H1 (cell line): ENCODE measurements at regions not wholly inside any gene's neighbourhood (a gene's known extent, or its start where the extent isn't known, plus 50 kb on each side); places are given as distances from the start of the nearest gene placed in this dataset.

Experiments used
- ASH2L ChIP-seq: fragments of 200-600, 300-600 bp; sonication (generic); IDR thresholded peaks from one replicate; pipeline ENCODE4 v1.7.1; 2017; ENCODE audit warnings: low read length
- CBX5 ChIP-seq: fragments of 300-800, 300-1000 bp; sonication (generic); IDR thresholded peaks from 2 replicates; pipeline ENCODE4 v1.7.1; 2016; ENCODE audit warnings: antibody characterized with exemption, low read length, low read depth
- EP300 ChIP-seq, 2 experiments: IDR thresholded peaks; 1 replicate in 1 of 2; 2 replicates in 1 of 2; pipeline ENCODE4 v1.6.1; 2011 to 2012; ENCODE audit warnings: low read depth in 2 of 2, low read length in 2 of 2, mild to moderate bottlenecking in 2 of 2, borderline replicate concordance in 1 of 2, inconsistent platforms in 1 of 2, moderate library complexity in 1 of 2
- EZH2 ChIP-seq: fragments of 200-600 bp; sonication (generic); IDR thresholded peaks from 2 replicates; pipeline ENCODE4 v1.7.1; 2012; ENCODE audit warnings: low read depth, mild to moderate bottlenecking, moderate library complexity, low read length, inconsistent platforms; ENCODE audit not compliant: severe bottlenecking
- KDM1A ChIP-seq: fragments of 200-600, 300-600 bp; sonication (generic); IDR thresholded peaks from 2 replicates; pipeline ENCODE4 v1.7.1; 2016; ENCODE audit warnings: mild to moderate bottlenecking, low read length, borderline replicate concordance
- NRF1 ChIP-seq: IDR thresholded peaks from 2 replicates; pipeline ENCODE4 v1.6.1; 2011; ENCODE audit warnings: mild to moderate bottlenecking, low read depth, low read length, improper control_type of control experiment
- POLR2A ChIP-seq, 2 experiments: IDR thresholded peaks; 1 replicate in 1 of 2; 2 replicates in 1 of 2; pipeline ENCODE4 v1.6.1; 2011; ENCODE audit warnings: low read depth in 2 of 2, low read length in 2 of 2, mild to moderate bottlenecking in 2 of 2; ENCODE audit errors: control extremely low read depth in 1 of 2
- POLR2AphosphoS5 ChIP-seq: IDR thresholded peaks from 2 replicates; pipeline ENCODE4 v1.6.1; 2011; ENCODE audit warnings: low read depth, low read length
- RNF2 ChIP-seq: fragments of 200-900, 300-1000 bp; sonication (generic); IDR thresholded peaks from 2 replicates; pipeline ENCODE4 v1.7.1; 2016; ENCODE audit warnings: borderline replicate concordance, low read depth, mild to moderate bottlenecking, antibody characterized with exemption, low read length; ENCODE audit not compliant: poor library complexity, severe bottlenecking; ENCODE audit errors: missing control alignments
- SP2 ChIP-seq: IDR thresholded peaks from 2 replicates; pipeline ENCODE4 v1.6.1; 2012; ENCODE audit warnings: mild to moderate bottlenecking, low read length, inconsistent platforms
- TAF1 ChIP-seq: IDR thresholded peaks from 2 replicates; pipeline ENCODE4 v1.6.1; 2011; ENCODE audit warnings: mild to moderate bottlenecking, low read depth, low read length
- TF ChIP-seq, protein P1 (sequence below), 3 experiments: IDR thresholded peaks; 1 replicate in 2 of 3; 2 replicates in 1 of 3; pipeline versions ENCODE4 v1.5.1 to v1.6.1; 2011; ENCODE audit warnings: low read length in 3 of 3, mild to moderate bottlenecking in 3 of 3, inconsistent platforms in 2 of 3, low read depth in 1 of 3, moderate library complexity in 1 of 3; ENCODE audit not compliant: insufficient read depth in 1 of 3; ENCODE audit errors: control extremely low read depth in 1 of 3

DNA sequence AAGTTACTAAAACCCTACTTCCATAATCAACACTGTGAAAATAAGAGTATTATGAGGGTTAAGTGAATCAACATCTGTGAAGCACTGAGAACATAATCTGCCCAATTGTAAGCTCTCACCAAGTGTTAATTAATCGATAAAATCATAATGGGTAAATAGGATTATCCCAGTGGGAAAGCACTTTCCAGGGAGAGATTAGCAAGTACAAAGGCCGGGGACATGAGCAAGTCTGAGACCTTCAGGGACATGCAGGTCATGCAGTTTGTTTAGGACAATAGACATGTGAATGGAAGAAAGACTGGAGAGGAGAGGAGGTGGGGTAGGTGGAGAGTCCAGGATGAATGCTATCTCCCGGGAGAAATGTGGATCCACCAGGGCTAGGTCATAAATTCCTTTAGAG, 57.8 kb upstream of the FIBIN start:
- TF ChIP-seq POLR2A (IDR thresholded peaks at IDR 0.05; ENCODE audit: control extremely low read depth in 1 of 2, low read depth in 2 of 2, low read length in 2 of 2) (no peak), CBX5 (no peak), EP300 (IDR thresholded peaks at IDR 0.05; ENCODE audit: borderline replicate concordance in 1 of 2, low read depth in 2 of 2, low read length in 2 of 2) (no peak), ASH2L (no peak), EZH2 (no peak), KDM1A (no peak), SP2 (no peak), TAF1 (no peak), POLR2AphosphoS5 (no peak), NRF1 (no peak), RNF2 (no peak)
- TF ChIP-seq, protein P1, sequence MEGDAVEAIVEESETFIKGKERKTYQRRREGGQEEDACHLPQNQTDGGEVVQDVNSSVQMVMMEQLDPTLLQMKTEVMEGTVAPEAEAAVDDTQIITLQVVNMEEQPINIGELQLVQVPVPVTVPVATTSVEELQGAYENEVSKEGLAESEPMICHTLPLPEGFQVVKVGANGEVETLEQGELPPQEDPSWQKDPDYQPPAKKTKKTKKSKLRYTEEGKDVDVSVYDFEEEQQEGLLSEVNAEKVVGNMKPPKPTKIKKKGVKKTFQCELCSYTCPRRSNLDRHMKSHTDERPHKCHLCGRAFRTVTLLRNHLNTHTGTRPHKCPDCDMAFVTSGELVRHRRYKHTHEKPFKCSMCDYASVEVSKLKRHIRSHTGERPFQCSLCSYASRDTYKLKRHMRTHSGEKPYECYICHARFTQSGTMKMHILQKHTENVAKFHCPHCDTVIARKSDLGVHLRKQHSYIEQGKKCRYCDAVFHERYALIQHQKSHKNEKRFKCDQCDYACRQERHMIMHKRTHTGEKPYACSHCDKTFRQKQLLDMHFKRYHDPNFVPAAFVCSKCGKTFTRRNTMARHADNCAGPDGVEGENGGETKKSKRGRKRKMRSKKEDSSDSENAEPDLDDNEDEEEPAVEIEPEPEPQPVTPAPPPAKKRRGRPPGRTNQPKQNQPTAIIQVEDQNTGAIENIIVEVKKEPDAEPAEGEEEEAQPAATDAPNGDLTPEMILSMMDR (IDR thresholded peaks at IDR 0.05; ENCODE audit: control extremely low read depth in 1 of 3, insufficient read depth in 1 of 3, low read depth in 1 of 3, low read length in 3 of 3), result no peak
